Prostate gland (tissue), 2 donors: ENCODE measurements at regions not wholly inside any gene's neighbourhood (a gene's known extent, or its start where the extent isn't known, plus 50 kb on each side); places are given as distances from the start of the nearest gene placed in this dataset.

Experiments used
- DNase-seq: peaks from one replicate; pipeline ENCODE4 v3.0.0-alpha.2; 2019; ENCODE audit warnings: low spot score
- H3K27ac ChIP-seq, 2 donors: fragments of 200-600 bp; sonication (generic); 2 replicates each; pipeline ENCODE4 v1.5.1; 2017 to 2019
- H3K27me3 ChIP-seq: fragments of 200-600 bp; sonication (generic); replicated peaks from 2 replicates; pipeline ENCODE4 v1.5.1; 2019; ENCODE audit not compliant: insufficient read depth
- H3K36me3 ChIP-seq, 2 donors: fragments of 200-600 bp; sonication (generic); 1 replicate in 1 of 2; 2 replicates in 1 of 2; pipeline versions ENCODE4 v1.5.1 to v1.8.1; 2017 to 2019
- H3K4me1 ChIP-seq: fragments of 200-600 bp; sonication (generic); replicated peaks from 2 replicates; pipeline ENCODE4 v1.5.1; 2019
- H3K4me3 ChIP-seq, 2 donors: fragments of 200-600 bp; sonication (generic); 2 replicates each; pipeline ENCODE4 v1.5.1; 2017 to 2019
- H3K9me3 ChIP-seq: fragments of 200-600 bp; sonication (generic); 2 replicates; pipeline ENCODE4 v1.5.1; 2017
- CTCF ChIP-seq, 4 experiments: fragments of 200-600 bp in 2 of 4; fragments of 450-650 bp in 2 of 4; sonication (generic) in 2 of 4; IDR thresholded peaks; 1 replicate in 3 of 4; 2 replicates in 1 of 4; pipeline ENCODE4 v1.5.1; 2016 to 2019; ENCODE audit warnings: antibody characterized with exemption in 4 of 4, mild to moderate bottlenecking in 2 of 4, moderate library complexity in 2 of 4
- POLR2A ChIP-seq: fragments of 450-650 bp; IDR thresholded peaks from one replicate; pipeline ENCODE4 v1.6.1; 2016; ENCODE audit warnings: antibody characterized with exemption, mild to moderate bottlenecking
- POLR2AphosphoS5 ChIP-seq: sonication (generic); formaldehyde crosslinking; IDR thresholded peaks from one replicate; pipeline ENCODE4 v1.6.1; 2017; ENCODE audit warnings: antibody characterized with exemption
- WGBS: methylation state at CpG from one replicate; pipeline ENCODE4 v1.1.5; 2018; 5-methylcytosine and 5-hydroxymethylcytosine counted together
- intact Hi-C: fragments of 100-400 bp; cut with DNase I; formaldehyde crosslinking; loops from one replicate; pipeline ENCODE4 v1.14.2; 2022

GRCh38 chr13:37198629-37199028 lies 93.2 kb upstream of the CSNK1A1L start:
- H3K9me3 ChIP-seq: no peaks in the 10 kb centered on the region
- no peak overlapping the region for H3K4me3 ChIP-seq
- TF ChIP-seq CTCF (IDR thresholded peaks at IDR 0.05) (no peak), POLR2AphosphoS5 (no peak), POLR2A (no peak)
- no peaks in the 10 kb centered on the region for H3K4me1 ChIP-seq
- H3K27me3 ChIP-seq: no peaks in the 10 kb centered on the region
- no peak overlapping the region for H3K27ac ChIP-seq
- WGBS: 36% methylated on average over 1 of the region's 1 CpG
- DNase-seq: no peak
- no peaks in the 10 kb centered on the region for H3K36me3 ChIP-seq
- intact Hi-C loops: no loop called here

GRCh38 chr13:37195621-37196020 lies 90.2 kb upstream of the CSNK1A1L start:
- 96% methylated on average over 3 of the region's 3 CpGs for WGBS
- intact Hi-C loops: no loop called here
- no peaks in the 10 kb centered on the region for H3K27me3 ChIP-seq
- no peaks in the 10 kb centered on the region for H3K9me3 ChIP-seq
- H3K36me3 ChIP-seq: no peaks in the 10 kb centered on the region
- no peak overlapping the region for H3K27ac ChIP-seq
- no peak overlapping the region for H3K4me3 ChIP-seq
- no peaks in the 10 kb centered on the region for H3K4me1 ChIP-seq
- no peak for DNase-seq
- TF ChIP-seq CTCF (IDR thresholded peaks at IDR 0.05): no peak
- no peak for TF ChIP-seq POLR2AphosphoS5
- no peak for TF ChIP-seq POLR2A

GRCh38 chr13:37194428-37194861 lies 89.0 kb upstream of the CSNK1A1L start:
- Histone ChIP-seq H3K4me1 (no peaks in the 10 kb centered on the region), H3K4me3 (no peak overlapping the region), H3K36me3 (no peaks in the 10 kb centered on the region), H3K27ac (no peak overlapping the region), H3K9me3 (no peaks in the 10 kb centered on the region), H3K27me3 (no peaks in the 10 kb centered on the region)
- TF ChIP-seq POLR2AphosphoS5 (no peak), CTCF (IDR thresholded peaks at IDR 0.05) (no peak), POLR2A (no peak)
- DNase-seq: no peak
- 32% methylated on average over 1 of the region's 1 CpG for WGBS
- intact Hi-C loops: no loop called here

GRCh38 chr13:37192956-37193355 lies 87.5 kb upstream of the CSNK1A1L start:
- no peak overlapping the region for H3K27ac ChIP-seq
- no peaks in the 10 kb centered on the region for H3K9me3 ChIP-seq
- H3K36me3 ChIP-seq: no peaks in the 10 kb centered on the region
- WGBS: 51% methylated on average over 2 of the region's 2 CpGs
- no peak for DNase-seq
- no peaks in the 10 kb centered on the region for H3K4me1 ChIP-seq
- H3K4me3 ChIP-seq: no peak overlapping the region
- H3K27me3 ChIP-seq: no peaks in the 10 kb centered on the region
- intact Hi-C loops: no loop called here
- TF ChIP-seq POLR2AphosphoS5: no peak
- no peak for TF ChIP-seq CTCF (IDR thresholded peaks at IDR 0.05)
- no peak for TF ChIP-seq POLR2A

- Histone ChIP-seq H3K9me3 (no peaks in the 10 kb centered on the region), H3K4me1 (no peaks in the 10 kb centered on the region), H3K36me3 (no peaks in the 10 kb centered on the region), H3K27ac (no peak overlapping the region), H3K4me3 (no peak overlapping the region), H3K27me3 (no peaks in the 10 kb centered on the region)
- DNase-seq: no peak
- intact Hi-C loops: no loop called here
- TF ChIP-seq CTCF (IDR thresholded peaks at IDR 0.05) (no peak), POLR2A (no peak), POLR2AphosphoS5 (no peak)
Observed at GRCh38 chr13:37187621-37188020, 82.2 kb upstream of the CSNK1A1L start.
